RCC 7860 (cell line): ENCODE measurements at regions not wholly inside any gene's neighbourhood (a gene's known extent, or its start where the extent isn't known, plus 50 kb on each side); places are given as distances from the start of the nearest gene placed in this dataset.
"Not testable (repeated sequence)": the region's sequence is repeated elsewhere in the genome, so short reads cannot be mapped to it uniquely, and the experiment has no call there.

Experiments used
- DNase-seq: peaks from one replicate; pipeline ENCODE4 v3.0.0-alpha.2; 2015; ENCODE audit warnings: low spot score
- FAIRE-seq: peaks from 2 replicates; lab custom pipeline; 2012; peaks lifted over from hg19 to GRCh38; lab: Jason Lieb, UNC

DNA sequence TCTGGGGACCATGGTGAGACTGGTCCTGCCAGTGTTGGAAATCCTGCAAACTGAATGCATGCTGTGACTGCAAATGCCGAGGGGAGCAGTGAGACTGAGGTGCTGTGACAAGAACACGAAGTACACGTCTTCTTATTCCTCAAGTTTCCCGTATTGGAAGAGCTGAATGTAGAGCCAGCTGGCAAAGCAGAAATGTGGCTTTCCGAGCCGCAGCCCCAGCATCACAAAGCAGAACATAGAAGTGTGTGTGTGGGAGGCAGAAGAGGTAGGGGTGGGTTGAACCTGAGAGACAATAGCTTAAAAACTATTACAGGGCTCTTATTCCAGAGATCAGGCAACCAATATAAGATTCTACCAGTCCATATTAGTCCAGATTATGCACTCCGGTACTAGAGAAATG is 98.8 kb downstream of the CARTPT start:
- FAIRE-seq, result no peak
- no peak for DNase-seq

DNA sequence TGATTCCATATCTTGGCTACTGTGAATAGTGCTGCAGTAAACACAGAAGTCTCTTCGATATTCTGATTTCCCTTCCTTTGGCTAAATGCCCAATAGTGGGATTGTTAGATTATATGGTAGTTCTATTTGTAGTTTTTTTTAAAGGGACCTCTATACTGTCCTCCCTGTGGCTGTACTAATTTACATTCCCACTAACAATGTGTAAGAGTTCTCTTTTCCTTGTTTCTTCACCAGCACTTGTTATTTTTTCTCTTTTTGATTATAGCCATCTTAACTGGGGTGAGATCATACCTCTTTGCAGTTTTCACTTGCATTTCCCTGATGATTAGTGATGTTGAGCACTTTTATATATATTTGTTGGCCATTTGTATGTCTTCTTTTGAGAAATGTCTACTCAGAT is 102.0 kb downstream of the CARTPT start:
- no peak for DNase-seq
- no peak for FAIRE-seq

DNA sequence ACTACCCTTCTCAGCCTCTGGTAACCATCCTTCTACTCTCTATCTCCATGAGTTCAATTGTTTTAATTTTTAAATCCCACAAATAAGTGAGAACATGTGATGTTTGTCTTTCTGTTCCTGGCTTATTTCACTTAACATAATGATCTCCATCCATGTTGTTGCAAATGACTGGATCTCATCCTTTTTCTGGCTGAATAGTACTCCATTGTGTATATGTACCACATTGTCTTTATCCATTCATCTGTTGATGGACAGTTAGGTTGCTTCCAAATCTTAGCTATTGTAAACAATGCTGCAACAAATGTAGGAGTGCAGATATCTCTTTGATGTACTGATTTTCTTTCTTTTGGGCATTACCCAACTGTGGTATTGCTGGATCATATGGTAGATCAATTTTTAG is 103.0 kb downstream of the CARTPT start:
- FAIRE-seq, result not testable (repeated sequence)

DNA sequence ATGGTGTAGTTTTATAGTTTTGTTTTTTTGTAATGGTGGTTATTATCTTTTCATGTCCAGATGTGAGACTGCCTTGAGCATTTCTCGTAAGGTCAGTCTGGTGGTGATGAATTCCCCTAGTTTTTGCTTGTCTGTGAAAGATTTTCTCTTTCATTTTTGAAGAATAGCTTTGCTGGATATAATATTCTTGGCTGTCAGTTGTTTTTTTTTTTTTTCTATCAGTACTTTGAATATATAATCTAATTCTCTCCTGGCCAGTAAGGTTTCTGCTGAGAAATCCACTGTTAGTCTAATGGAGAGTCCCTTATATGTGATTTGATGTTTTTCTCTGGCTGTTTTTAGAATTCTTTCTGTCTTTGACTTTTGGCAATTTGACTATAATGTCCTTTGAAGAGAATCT is 106.9 kb downstream of the CARTPT start:
- DNase-seq (no peak), FAIRE-seq (no peak)

More for the DNA sequence above, 103.0 kb downstream of the CARTPT start:
- not testable (repeated sequence) for DNase-seq

DNA sequence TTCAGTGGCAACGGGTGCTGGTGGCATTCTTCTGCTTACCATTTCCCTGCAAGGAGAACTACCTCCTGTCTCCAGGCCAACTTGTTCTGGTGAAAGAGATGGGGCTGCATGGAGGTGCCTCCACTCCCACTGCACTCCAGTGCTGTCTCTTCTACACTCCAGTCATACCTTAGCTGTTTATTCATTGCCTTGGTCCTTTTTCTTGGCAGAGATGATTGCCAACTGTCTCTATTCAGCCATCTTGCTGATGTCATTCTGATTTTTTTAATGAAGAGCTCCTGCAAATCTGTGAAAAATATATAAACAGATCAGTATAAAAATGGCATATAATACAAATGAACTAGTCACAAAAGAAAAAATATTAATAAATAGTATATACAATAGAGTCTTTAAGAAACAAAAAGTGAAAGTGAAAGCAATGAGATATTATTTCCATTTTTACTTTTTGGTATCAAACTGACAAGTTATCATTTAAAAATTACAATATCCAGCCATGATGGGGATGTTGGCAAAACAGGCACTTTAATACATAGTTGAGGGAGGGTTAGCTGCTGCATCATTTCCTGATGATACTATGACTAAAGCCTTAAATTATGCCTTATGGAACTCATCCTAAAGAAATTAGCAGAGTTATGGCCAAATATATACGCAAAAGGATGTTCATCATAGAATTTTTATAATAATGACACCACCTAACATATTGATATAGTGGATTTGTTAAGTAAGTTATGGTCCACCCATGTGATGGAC is 109.4 kb downstream of the CARTPT start:
- DNase-seq (no peak), FAIRE-seq (no peak)

DNA sequence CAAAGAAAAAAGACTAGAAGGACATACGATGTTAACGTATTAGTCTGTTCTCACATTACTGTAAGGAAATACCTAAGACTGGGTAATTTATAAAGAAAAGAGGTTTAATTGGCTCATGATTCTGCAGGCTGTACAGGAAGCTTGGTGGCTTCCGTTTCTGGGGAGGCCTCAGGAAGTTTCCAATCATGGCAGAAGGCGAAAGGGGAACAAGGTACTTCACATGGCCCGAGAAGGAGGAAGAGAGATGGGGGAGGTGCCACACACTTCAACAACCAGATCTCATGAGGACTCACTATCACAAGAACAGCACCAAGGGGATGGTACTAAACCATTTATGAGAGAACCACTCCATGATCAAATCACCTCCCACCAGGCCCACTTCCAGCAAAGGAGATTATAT is 110.1 kb downstream of the CARTPT start:
- no peak for DNase-seq
- no peak for FAIRE-seq

DNA sequence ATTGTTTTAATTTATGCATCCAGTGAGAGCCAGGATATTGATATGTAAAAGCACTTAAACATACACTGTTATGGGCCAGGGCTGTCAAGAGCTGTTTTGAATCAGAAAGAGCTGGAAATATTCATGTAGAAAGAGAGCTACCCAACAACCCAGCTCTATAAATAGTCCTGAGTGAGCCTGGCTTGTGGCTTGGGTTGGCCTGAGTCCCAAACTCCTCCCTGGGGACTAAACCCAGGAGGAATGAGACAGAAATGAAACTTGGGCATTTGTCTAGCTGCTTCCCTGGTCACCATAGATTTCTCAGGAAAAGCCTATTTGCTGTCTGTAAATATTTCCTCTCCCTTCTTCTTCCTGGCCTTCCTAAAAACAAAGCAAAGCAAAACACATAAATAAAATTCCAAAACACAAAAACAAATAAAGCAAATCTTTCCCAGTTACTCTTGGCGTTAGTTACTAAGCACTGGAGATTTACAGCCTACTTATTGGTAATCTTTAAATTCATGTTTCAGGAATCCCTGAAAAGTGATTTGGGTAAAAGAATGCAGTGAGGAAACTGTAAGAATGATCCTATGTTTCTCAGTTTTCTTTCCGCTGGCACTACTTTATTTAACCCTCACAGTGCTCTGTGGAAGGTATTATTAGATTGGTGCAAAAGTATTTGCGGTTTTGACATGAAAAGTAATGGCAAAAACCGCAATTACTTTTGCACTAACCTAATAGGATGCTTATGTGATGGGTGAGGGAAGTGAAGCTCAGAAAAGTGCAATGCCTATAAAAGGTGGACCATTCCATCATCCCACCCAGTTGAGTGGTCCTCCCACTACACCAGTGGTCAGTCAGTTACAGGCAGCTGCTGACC is 111.8 kb downstream of the CARTPT start:
- DNase-seq, result no peak
- FAIRE-seq, result no peak

DNA sequence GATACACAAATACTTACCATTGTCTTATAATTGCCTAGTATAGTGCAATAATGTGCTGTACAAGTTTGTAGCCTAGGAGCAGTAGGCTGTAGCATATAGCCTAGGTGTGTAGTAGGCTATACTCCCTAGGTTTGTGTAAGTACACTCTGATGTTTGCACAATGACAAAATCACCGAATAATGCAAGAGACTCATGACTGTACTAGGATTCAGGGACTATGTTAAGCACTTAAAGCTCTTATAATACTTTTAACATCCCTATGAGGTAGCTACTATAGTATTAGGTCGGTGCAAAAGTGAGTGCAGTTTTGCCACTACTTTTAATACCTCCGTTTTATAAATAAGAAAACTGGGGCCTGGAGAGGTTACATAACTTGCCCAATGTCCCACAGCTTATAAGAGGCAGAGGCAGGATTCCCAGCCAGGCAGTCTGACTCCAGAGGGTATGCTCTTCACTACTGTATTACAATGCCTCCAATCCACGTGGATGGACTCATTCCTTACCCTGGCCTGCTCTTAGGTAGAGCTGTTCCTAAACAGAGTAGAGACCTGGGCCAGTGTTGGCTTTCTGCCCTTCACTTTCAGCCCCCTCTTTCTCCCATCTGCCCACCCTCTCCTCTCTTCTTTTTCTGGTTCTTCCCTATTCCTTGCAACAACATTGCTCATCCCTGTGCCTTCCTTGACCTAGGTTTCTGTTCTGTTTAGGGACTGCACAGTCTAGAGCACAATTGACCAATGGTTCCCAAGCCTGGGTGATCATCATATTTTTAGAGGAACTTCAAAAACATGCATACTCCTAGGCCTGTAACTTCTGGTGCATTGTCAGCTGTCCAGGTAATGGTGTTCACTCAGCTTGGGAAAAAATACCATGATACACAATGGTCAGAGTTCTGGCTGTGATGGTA is 114.0 kb downstream of the CARTPT start:
- FAIRE-seq, result no peak

DNA sequence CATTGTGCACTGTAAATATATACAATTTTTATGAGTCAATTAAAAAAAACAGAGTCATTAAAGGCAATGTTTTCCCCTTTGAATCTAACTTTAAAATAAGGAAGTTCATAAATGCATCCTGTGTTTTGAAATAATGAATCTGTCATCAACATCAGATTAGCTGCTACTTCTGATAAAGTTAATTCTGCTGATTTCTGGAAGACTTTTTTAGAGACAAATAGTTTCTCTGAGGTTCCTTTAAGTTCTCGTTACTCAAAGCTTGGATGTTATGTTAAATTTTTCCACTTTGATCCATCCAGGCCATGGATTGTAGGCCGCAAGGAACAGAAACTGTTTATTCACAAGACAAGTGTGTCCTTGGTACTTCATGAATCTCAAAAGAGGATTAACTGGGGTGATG is 115.5 kb downstream of the CARTPT start:
- DNase-seq, result no peak
- FAIRE-seq, result no peak

More for the DNA sequence above, 114.0 kb downstream of the CARTPT start:
- DNase-seq, result no peak

DNA sequence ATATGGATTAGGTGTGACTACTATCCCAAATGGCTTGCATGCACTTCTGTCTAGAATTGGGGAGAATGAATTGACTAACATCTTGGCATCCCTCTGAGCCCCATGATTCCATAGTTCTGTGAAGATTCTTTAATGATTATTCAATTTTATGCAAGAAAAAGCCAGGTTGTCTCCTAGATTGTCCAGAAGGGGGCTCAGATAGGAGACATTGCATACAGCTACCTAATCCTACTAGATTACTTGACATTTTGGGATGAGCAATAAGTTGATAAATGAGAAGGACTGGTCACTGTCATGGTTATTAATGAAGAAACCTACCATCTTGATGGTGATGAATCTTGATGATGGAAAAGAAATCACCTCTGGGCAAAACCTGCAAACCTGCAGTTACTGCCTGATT is 117.0 kb downstream of the CARTPT start:
- DNase-seq (no peak), FAIRE-seq (no peak)

DNA sequence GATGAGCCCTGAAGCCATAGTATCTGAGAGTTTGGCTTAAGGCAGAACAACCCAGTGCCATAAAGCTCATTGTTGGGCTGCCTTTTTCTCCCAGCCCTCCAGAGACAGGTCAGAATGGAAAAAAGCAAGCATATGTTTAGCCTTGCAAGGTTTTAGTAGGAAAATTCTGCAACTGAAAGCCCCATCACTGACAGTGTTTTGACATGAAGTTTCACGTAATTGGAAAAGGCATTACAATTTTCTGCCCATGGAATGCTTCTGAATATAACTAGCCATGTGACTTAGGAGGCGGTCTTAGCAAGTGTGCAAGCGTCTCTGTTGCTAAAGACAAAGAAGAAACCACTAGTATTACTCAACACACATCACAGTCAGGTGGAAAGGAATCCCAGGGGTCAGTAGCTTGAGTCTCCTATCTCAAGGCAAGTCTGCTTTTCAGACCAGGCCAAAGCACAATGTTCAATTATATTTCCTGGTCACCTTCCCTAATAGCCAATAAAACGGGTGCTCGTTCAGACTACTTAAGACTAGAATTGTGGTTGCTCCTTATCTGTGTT is 117.6 kb downstream of the CARTPT start:
- FAIRE-seq (no peak), DNase-seq (no peak)

DNA sequence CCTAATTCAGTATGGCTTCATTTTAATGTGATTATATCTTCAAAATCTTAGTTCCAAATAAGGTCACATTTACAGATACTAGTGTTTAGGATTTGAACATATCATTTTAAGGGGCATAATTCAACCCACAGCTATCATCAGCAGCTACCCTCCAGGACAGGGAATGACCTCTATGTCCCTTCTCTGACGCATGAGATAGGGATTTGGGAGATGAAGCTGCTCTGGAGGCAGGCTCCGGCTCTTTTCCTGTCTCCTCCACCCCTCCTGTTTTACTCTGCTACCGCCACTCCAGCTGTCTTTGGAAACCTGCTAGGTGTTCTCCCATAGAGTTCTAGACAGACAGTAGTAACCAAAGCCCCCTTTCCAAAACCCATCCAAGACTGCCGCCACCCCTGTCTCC is 119.2 kb downstream of the CARTPT start:
- DNase-seq (no peak), FAIRE-seq (no peak)

DNA sequence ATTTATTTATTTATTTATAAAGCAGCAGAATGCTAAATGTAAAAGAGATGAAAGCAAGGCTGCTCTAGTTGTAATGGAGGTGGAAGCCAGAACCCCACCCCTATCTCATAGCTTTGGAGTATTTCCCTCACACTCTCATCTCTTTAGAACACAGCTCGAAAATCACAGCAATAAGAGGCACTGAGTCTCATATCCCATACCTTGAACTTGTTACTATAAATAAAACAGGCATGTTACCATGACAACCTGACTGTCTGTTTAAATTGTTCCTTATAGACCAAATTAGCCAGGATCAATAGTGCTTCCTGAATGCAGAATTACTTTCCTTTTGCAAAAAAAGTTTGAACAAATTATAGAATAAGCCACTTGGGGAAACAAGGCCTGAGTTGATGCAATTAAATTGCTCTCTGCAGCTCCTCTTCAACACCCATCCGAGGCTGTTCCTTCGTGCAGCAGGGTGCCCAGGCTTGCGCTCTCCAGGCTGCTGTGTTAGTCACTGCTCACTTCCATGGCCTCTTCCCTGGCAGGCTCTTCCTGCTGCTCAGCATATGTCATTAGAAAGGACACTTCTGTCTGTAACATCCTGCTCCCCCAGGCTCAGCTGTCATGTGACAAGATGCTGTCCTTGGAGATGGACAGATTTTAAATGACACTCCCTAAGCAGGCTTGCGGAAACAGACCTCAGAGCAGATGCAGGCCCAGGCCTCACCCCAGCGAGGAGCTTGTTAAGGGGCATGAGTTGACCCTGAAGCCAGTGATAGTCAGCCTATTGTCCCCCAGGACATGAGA is 120.2 kb downstream of the CARTPT start:
- FAIRE-seq (no peak), DNase-seq (no peak)

DNA sequence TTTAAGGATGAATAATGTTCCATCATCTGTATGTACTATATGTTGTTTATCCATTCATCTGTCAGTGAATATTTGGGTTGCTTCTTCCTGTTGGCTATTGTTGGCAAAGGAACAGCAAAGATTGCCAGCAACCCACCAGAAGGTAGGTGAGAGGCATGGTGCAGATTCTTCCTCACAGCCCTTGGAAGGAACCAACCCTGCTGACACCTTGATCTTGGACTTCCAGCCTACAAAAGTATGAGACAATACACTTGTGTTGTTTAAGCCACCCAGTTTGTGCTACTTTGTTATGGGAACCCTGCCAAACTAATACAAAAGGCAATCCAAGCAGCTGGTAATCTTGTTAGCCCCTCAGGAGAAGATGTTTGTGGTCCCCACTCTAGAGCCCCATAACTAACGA is 122.0 kb downstream of the CARTPT start:
- no peak for DNase-seq
- no peak for FAIRE-seq

DNA sequence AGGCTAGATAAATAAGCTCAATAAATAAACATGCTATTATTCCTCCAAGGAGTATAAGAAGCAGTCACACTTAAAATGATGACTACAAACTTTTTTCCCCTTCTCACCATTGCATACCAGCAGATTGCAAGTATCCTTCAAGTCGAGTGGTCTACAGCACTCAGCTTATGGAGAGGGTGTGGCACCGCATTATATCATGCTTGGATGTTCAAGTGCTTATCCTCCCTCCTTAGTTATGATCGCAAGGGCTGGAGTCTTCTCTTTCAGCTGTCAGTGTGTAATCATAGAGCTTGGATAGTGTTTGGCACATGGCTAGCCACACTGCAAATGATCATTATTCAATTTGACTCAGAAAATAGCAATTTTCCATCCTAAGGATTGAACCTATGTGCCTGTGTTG is 124.0 kb downstream of the CARTPT start:
- no peak for DNase-seq
- no peak for FAIRE-seq

DNA sequence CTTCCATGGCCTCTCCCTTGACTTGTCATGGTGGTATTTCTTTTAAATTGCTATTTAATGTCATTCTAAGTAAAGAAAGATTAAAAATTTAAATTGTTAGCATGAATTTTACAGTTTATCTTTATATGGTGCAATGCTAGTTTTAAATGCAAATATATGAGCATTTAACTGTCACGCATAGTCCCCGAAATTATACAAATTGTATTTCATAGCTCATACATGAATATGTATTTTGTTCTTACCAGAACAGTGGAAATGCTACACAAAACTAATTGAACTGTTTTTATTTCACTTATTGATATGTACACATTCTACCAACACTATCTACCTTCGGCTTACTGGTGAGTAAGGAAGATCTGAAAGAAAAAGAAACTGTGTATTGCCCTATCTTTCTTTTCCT is 125.8 kb downstream of the CARTPT start:
- no peak for DNase-seq
- no peak for FAIRE-seq

DNA sequence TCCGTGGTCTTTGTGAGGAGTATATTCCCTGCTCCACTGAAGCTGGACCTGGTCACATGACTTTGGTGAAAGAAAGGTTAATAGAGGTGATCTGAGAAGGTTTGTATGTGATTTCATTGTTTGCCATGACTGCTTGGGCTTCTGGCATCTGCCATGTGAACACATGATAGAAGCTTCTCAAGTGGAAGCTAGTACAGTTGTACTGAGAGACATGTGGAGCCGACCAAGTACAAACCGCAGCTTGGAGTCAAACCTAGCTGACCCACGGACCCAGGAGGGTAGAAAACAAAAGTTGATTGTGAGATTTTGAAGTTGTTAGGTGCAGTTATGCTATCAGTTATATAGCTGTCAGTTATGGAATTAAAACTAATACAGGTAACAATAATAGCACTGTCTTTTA is 140.4 kb downstream of the CARTPT start:
- no peak for DNase-seq
- no peak for FAIRE-seq

DNA sequence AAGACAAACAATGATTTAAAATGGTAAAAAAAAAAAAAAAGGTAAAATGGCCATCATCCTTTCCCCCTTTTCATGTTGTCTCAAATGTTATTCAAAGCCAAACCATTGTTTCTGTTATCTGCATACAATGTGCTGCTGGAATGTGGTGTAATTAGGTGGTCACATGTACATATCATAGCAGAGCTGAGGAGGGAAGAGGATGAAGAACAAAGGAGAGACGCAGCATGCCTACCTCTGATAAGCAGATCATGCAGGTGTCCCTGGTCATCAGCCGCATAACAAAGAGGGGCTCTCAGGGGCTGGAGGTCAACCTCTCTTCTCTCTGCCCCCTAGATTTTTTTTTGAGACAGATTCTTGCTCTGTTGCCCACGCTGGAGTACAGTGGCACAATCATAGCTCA is 141.0 kb downstream of the CARTPT start:
- DNase-seq (no peak), FAIRE-seq (no peak)

DNA sequence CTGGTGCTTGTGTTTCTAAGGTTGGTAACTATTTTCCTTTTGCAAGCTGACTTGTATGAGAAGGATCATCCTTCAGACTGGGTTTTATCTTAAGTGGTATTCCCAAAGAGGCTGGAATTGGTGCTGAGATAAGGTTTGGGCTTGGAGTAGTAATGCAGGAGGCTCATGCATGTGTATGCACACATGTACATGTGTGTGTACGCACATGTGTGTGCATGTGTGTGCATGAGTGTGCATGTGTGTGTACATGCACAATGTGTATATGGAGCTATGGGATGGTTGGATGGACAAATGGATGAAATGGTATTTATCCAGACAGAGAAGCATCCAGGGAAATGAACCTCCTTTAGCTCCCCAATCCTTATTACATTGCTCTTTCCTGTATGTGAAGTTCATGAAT is 142.6 kb downstream of the CARTPT start:
- no peak for FAIRE-seq

DNA sequence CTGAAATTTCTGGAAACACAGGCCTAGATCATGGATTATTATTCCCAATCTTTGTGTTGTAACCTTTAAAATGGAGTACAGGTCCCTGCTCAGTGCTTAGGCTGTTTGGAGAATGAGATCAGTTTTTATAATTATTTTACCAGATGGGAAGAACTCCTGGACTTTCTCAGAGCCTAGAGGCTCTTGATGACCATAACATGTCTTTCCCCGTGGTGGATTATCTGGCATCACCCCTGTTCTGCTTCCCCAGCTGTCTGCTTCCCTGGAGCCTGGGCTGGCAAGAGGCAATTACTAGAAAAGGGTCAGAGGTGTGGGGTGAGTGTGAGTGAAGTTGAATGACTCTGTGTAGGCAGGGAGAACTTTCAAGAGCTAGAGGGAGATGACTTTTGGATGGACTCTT is 143.0 kb downstream of the CARTPT start:
- no peak for FAIRE-seq
- no peak for DNase-seq

More for the DNA sequence above, 142.6 kb downstream of the CARTPT start:
- no peak for DNase-seq
